ENCODE measurements at regions not wholly inside any gene's neighbourhood (a gene's known extent, or its start where the extent isn't known, plus 50 kb on each side); places are given as distances from the start of the nearest gene placed in this dataset.

DNA sequence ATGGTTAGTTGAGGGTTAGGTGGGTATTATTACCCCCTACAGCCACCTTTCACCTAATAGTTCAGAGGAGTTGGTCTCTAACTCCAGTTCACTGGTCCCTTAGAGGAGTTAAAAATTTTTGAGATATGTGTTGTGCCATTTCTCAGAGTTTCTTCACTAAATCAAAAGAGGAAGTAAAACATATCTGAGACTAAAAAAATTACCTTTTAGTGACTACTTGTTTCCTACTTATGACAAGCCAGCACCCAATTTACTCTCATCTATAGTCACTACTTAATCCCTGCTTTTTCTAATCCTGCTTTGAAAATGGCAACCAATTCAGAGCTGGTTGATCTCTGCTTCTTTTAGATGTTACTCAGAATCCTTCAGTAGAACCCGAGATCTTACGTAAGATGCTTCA is 1316.8 kb upstream of the B3GALT2 start:
- TF ChIP-seq, protein P1, sequence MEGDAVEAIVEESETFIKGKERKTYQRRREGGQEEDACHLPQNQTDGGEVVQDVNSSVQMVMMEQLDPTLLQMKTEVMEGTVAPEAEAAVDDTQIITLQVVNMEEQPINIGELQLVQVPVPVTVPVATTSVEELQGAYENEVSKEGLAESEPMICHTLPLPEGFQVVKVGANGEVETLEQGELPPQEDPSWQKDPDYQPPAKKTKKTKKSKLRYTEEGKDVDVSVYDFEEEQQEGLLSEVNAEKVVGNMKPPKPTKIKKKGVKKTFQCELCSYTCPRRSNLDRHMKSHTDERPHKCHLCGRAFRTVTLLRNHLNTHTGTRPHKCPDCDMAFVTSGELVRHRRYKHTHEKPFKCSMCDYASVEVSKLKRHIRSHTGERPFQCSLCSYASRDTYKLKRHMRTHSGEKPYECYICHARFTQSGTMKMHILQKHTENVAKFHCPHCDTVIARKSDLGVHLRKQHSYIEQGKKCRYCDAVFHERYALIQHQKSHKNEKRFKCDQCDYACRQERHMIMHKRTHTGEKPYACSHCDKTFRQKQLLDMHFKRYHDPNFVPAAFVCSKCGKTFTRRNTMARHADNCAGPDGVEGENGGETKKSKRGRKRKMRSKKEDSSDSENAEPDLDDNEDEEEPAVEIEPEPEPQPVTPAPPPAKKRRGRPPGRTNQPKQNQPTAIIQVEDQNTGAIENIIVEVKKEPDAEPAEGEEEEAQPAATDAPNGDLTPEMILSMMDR (IDR thresholded peaks at IDR 0.05), result no peak
- no peak for TF ChIP-seq ZFX (IDR thresholded peaks at IDR 0.05; ENCODE audit: borderline replicate concordance)

All from 22Rv1 (cell line).